NCI-H128 (cell line): ENCODE measurements at regions not wholly inside any gene's neighbourhood (a gene's known extent, or its start where the extent isn't known, plus 50 kb on each side); places are given as distances from the start of the nearest gene placed in this dataset.

ENCODE experiments used
- DNase-seq: peaks from one replicate; lab custom pipeline; 2025; ENCODE audit not compliant: unreplicated experiment; lab: John Stamatoyannopoulos, UW

- DNase-seq, result no peak
Measured at GRCh38 chr5:165829504-165829903, 2324.1 kb downstream of the MAT2B start.

- no peak for DNase-seq
Measured at GRCh38 chr5:165834891-165835290, 2329.5 kb downstream of the MAT2B start.

DNA sequence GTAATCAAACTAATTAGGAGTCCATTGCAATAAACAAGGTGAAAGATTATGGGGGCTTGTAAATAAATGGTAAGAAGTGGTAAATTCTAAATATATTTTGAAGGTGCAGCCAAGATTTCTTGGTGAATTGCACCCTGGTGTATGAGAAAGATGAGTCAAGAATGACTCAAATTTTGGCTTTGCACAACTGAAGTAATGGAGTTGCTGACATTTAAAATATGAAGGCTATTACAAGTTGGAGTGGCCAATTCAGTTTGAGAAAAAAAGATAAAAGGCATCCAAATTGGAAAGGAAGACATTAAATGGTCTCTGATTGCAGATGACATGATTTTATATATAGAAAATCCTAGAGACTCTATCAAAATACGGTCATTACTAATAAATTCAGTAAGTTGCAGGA, 2330.6 kb downstream of the MAT2B start:
- no peak for DNase-seq

GRCh38 chr5:165837286-165837685, 2331.9 kb downstream of the MAT2B start:
- DNase-seq, result no peak

DNA sequence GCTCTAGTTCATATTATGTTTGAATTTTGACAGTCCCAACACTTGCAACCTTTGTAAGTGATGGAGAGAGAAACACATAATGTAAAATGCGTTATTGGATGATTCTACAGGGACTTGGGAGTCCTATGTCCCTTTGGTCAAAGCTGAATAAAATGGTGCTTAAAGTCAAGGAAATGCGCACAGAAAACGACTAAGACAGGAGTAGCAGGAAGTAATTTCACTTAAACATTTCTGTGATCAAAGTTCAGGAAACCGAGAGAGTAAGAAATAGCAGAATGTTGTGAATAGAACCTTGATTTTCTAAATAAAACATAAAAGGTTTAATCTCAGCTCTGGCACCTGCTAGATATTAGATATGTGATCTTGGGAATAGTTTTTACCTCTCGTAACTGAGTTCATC, 2339.2 kb downstream of the MAT2B start:
- DNase-seq, result no peak

DNA sequence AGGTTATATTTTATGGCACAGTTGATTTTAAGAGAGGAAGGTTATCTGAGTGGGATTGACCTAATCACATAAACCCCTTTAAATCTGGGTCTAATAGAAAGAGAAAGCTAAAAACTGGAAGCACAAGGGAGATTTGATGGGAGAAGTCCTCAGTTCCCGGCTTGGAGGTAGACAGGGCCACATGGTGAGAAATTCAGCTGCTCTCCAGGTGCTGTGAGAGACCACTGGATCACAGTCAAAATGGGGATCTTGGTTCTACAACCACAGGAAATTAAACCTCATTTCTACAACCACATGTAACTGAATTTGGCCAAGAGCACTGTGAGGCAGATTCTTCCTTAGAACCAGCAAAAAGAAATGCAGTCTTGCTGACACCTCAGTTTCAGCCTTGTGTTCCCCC, 2352.7 kb downstream of the MAT2B start:
- DNase-seq, result no peak

- DNase-seq, result no peak
Measured at GRCh38 chr5:165859251-165859650, 2353.8 kb downstream of the MAT2B start.

DNA sequence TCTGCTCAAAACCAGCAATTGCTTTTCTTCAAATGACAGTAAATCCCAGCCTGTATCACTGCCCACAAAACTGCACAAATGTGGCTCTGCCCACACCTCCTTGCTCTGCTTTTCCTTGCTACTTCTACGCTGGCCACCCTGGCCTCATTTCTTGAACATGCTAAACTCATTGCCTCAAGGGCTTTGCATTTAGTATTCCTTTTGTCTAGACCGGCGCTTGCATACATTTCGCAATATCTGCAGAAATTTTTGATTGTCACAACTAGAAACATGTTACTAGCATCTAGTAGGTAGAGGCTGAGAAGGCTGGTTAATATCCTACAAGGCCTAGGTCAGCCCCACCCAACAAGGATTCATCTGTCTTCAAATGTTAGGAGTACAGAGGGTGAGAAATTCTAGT, 2357.8 kb downstream of the MAT2B start:
- DNase-seq, result no peak

- no peak for DNase-seq
Measured at GRCh38 chr5:165871291-165871690, 2365.9 kb downstream of the MAT2B start.

DNA sequence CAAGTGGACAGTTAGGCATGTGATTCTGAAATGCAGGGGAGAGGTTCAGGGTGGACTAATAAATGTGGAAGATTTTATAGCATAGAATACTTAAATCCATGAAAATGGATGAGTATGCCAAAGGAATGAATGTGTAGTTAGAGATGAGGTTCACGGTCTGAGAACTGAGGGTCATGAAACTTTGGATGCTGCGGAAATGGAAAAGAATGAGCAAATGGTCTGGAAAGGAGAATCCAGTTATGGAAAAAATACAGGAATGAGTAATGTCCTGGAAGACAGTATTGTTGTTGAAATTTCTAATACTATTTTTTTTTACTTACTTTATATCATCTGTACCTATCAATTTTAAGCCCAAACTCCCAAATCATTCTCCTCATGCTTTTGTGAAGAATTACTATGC, 2369.4 kb downstream of the MAT2B start:
- DNase-seq, result no peak

- no peak for DNase-seq
Measured at GRCh38 chr5:165876538-165876937, 2371.1 kb downstream of the MAT2B start.

DNA sequence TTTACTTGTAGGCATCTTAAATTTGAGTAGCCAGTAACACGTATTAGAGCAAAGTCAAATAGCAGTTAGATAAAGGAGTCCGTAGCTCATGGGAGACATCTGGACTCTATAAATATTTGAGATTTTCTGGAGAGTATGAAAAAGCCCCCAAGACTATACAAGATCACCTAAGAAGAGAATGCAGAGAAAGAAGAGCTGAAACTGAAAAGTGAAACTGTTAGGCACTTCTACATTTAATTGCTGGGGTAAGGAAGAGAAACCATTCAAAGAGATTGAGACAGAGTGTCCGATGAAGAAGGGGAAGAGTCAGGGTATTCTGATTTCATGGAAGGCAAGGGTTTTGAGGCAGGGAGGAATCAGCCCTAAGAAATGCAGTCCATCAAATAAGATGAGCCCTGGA, 2372.1 kb downstream of the MAT2B start:
- no peak for DNase-seq

- no peak for DNase-seq
Measured at GRCh38 chr5:165881259-165881658, 2375.8 kb downstream of the MAT2B start.

GRCh38 chr5:165882099-165882498, 2376.7 kb downstream of the MAT2B start:
- no peak for DNase-seq

DNA sequence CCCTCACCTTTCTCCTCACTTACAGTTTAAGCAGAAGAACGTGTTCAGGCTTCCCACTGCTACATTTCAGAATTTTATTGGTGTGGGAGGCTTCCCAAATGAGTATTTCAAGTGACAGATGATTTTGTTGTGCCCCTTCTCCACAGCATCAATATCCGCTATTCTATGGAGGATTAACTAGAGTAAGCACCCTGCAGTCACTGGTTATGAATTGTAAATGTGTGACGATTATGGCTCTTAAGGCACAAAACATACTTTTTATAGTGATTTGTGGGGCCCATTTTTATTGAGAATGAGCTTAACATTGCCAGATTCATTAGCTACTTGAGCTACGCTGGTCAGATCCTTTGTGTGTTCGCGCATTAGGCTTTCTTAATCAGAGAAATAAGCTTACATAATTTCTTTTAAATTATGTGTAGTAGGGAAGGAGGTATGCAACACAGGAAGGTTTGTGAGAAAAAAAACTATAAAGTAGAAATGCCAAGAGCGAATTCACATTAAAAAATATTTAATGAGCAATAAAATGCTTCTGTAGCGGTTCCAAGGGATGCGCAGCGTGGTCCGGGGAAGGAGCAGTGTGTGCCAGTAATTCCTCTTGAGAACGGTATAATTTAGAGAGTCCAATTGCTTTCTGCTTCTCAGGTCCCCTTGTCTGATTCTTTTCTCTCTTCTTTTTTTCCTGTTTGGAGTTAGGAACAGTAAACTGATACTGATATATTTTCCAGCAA, 2380.4 kb downstream of the MAT2B start:
- DNase-seq, result no peak

- DNase-seq, result no peak
Measured at GRCh38 chr5:165887147-165887546, 2381.7 kb downstream of the MAT2B start.

DNA sequence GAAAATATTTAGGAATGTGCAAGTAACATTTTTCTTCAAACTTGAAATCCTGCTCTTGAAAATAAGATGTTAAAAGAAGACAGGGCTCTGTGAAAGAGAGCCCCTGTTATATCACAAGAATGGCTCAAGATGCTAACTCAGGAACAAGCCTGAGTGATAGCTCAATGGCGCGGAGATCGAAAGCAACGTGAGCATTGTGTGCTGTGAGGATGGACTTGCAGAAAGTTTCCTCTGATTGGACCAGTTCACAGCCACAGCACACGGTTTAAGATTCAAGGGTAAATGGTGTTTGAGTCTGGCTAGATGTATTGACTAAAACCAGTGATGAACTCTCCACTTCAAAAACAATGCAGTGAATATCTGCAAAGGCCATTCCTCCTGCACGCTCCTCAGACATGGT, 2387.0 kb downstream of the MAT2B start:
- no peak for DNase-seq

DNA sequence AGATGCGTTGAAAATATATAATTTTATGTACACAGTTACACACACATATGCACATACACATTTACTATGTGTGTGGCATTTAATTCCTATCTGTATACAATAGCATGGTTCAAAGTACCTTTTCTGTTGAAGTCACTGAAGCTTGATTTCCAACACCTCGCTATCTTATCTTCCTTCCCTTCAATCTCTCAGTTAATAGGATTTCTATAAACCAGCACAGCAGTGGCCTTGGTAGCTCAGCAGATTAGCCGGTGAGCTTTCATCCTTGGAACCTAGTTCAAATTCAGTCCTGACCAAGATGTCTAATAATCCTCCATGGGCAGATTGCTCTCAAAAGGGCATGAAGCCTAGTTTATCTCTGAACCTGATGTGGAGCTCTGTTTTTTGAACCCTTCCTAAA, 2389.5 kb downstream of the MAT2B start:
- DNase-seq, result no peak

- DNase-seq, result no peak
Measured at GRCh38 chr5:165903835-165904234, 2387.6 kb upstream of the WWC1 start.

- DNase-seq, result no peak
Measured at GRCh38 chr5:165906871-165907270, 2384.6 kb upstream of the WWC1 start.

- no peak for DNase-seq
Measured at GRCh38 chr5:165913059-165913458, 2378.4 kb upstream of the WWC1 start.

GRCh38 chr5:165914456-165914855, 2377.0 kb upstream of the WWC1 start:
- no peak for DNase-seq

- DNase-seq, result no peak
Measured at GRCh38 chr5:165919196-165919595, 2372.2 kb upstream of the WWC1 start.
